IMR-90 (cell line): ENCODE measurements at regions not wholly inside any gene's neighbourhood (a gene's known extent, or its start where the extent isn't known, plus 50 kb on each side); places are given as distances from the start of the nearest gene placed in this dataset.

Experiments
- ATAC-seq: fragments of 200-7000 bp; cut with Tn5 transposase; 2 replicates; pipeline ENCODE4 v1.9.1; 2020; ENCODE audit warnings: low read depth, mild to moderate bottlenecking, moderate library complexity
- BruUV-seq: library from RNA; stranded (reverse); fragments of 400-500 nt; replicated peaks from 2 replicates; lab custom pipeline; 2021; lab: Mats Ljungman, UMichigan
- CTCF ChIA-PET: fragments of 300-600 bp; formaldehyde crosslinking; extraction: SDS; loops from one replicate; lab custom pipeline; 2021; ENCODE audit warnings: antibody characterized with exemption; lab: Yijun Ruan, JAX
- POLR2A ChIA-PET: fragments of 300-600 bp; sonication (Branson Sonifier 250); formaldehyde crosslinking; loops from one replicate; lab custom pipeline; 2022; ENCODE audit warnings: antibody characterized with exemption; ENCODE audit not compliant: unreplicated experiment; lab: Charles Lee
- DNase-seq: peaks from one replicate; pipeline ENCODE4 v3.0.0; 2013
- H2AFZ ChIP-seq: replicated peaks from 2 replicates; pipeline ENCODE3; 2013; ENCODE audit warnings: low read length, mild to moderate bottlenecking; ENCODE audit not compliant: poor library complexity
- H2AK5ac ChIP-seq: 2 replicates; pipeline ENCODE4 v1.6.1; 2013; ENCODE audit warnings: low read depth, low read length, inconsistent platforms
- H2AK9ac ChIP-seq: replicated peaks from 2 replicates; pipeline ENCODE3; 2013; ENCODE audit warnings: mild to moderate bottlenecking, low read depth, low read length, moderate library complexity; ENCODE audit not compliant: poor library complexity
- H2BK120ac ChIP-seq: 2 replicates; pipeline ENCODE4 v1.6.1; 2013; ENCODE audit warnings: low read depth, low read length, inconsistent platforms
- H2BK15ac ChIP-seq: 3 replicates; pipeline ENCODE4 v1.6.1; 2013; ENCODE audit warnings: low read depth, low read length, inconsistent platforms
- H2BK20ac ChIP-seq: 2 replicates; pipeline ENCODE4 v1.6.1; 2013; ENCODE audit warnings: low read depth, mild to moderate bottlenecking, inconsistent platforms, low read length, moderate library complexity
- H2BK5ac ChIP-seq: 2 replicates; pipeline ENCODE4 v1.6.1; 2013; ENCODE audit warnings: mild to moderate bottlenecking, low read depth, low read length, inconsistent platforms; ENCODE audit not compliant: poor library complexity, severe bottlenecking
- H3K14ac ChIP-seq: replicated peaks from 2 replicates; pipeline ENCODE4 v1.6.1; 2013; ENCODE audit warnings: low read depth, low read length, inconsistent platforms
- H3K18ac ChIP-seq: 2 replicates; pipeline ENCODE4 v1.6.1; 2013; ENCODE audit warnings: low read depth, low read length, control low read depth
- H3K23ac ChIP-seq: 2 replicates; pipeline ENCODE4 v1.6.1; 2013; ENCODE audit warnings: low read depth, low read length, inconsistent platforms
- H3K27ac ChIP-seq: 2 replicates; pipeline ENCODE4 v1.5.1; 2013; ENCODE audit warnings: mild to moderate bottlenecking, control low read depth, low read length; ENCODE audit not compliant: insufficient read depth
- H3K27me3 ChIP-seq: 2 replicates; pipeline ENCODE4 v1.6.1; 2013; ENCODE audit warnings: low read length; ENCODE audit not compliant: control insufficient read depth, insufficient read depth
- H3K36me3 ChIP-seq: 2 replicates; pipeline ENCODE4 v1.6.1; 2013; ENCODE audit warnings: low read length, mixed read lengths; ENCODE audit not compliant: control insufficient read depth, insufficient read depth
- H3K4ac ChIP-seq: 2 replicates; pipeline ENCODE4 v1.6.1; 2013; ENCODE audit warnings: low read depth, low read length, inconsistent platforms
- H3K4me1 ChIP-seq: 2 replicates; pipeline ENCODE4 v1.6.1; 2013; ENCODE audit warnings: low read length, mixed read lengths; ENCODE audit not compliant: control insufficient read depth, insufficient read depth
- H3K4me2 ChIP-seq: 2 replicates; pipeline ENCODE4 v1.6.1; 2013; ENCODE audit warnings: low read depth, mild to moderate bottlenecking, control low read depth, low read length, moderate library complexity
- H3K4me3 ChIP-seq: 2 replicates; pipeline ENCODE4 v1.5.1; 2013; ENCODE audit warnings: low read depth, mild to moderate bottlenecking, control low read depth, low read length, moderate library complexity; ENCODE audit not compliant: insufficient read depth
- H3K56ac ChIP-seq: 2 replicates; pipeline ENCODE4 v1.6.1; 2013; ENCODE audit warnings: low read length, inconsistent platforms; ENCODE audit not compliant: insufficient read depth; ENCODE audit errors: extremely low read depth
- H3K79me1 ChIP-seq, 2 experiments: 2 replicates each; pipeline ENCODE4 v1.6.1; 2013; ENCODE audit warnings: low read length in 2 of 2, inconsistent platforms in 1 of 2, low read depth in 1 of 2
- H3K9ac ChIP-seq: 2 replicates; pipeline ENCODE4 v1.6.1; 2013; ENCODE audit warnings: low read depth, low read length, control low read depth
- H3K9me1 ChIP-seq: 2 replicates; pipeline ENCODE4 v1.6.1; 2013; ENCODE audit warnings: low read length, inconsistent platforms; ENCODE audit not compliant: insufficient read depth
- H3K9me3 ChIP-seq: 2 replicates; pipeline ENCODE4 v1.6.1; 2013; ENCODE audit warnings: low read length; ENCODE audit not compliant: control insufficient read depth, insufficient read depth
- H4K20me1 ChIP-seq: 2 replicates; pipeline ENCODE4 v1.6.1; 2013; ENCODE audit warnings: low read length, inconsistent platforms; ENCODE audit not compliant: insufficient read depth
- H4K5ac ChIP-seq: 2 replicates; pipeline ENCODE4 v1.6.1; 2013; ENCODE audit warnings: mild to moderate bottlenecking, low read depth, low read length, control low read depth
- H4K8ac ChIP-seq, 2 experiments: 2 replicates each; pipeline ENCODE4 v1.6.1; 2013; ENCODE audit warnings: low read depth in 2 of 2, low read length in 2 of 2, control low read depth in 1 of 2, inconsistent platforms in 1 of 2
- H4K91ac ChIP-seq: 2 replicates; pipeline ENCODE4 v1.6.1; 2013; ENCODE audit warnings: low read depth, low read length, inconsistent platforms; ENCODE audit not compliant: insufficient read depth
- BHLHE40 ChIP-seq: fragments of 150-350 bp; IDR thresholded peaks from 2 replicates; pipeline ENCODE4 v1.6.1; 2016; ENCODE audit warnings: mild to moderate bottlenecking, low read depth, low read length
- RCOR1 ChIP-seq: IDR thresholded peaks from 2 replicates; pipeline ENCODE4 v1.6.1; 2012; ENCODE audit warnings: mild to moderate bottlenecking, low read length, improper control_type of control experiment; ENCODE audit not compliant: insufficient replicate concordance
- WGBS, 2 experiments: methylation state at CpG; one replicate each; pipeline versions ENCODE4 v1.1.5 to v1.1.7; 2013; ENCODE audit warnings: missing lambda C conversion rate in 2 of 2; ENCODE audit not compliant: insufficient read length in 1 of 2; ENCODE audit errors: extremely low coverage in 2 of 2; 5-methylcytosine and 5-hydroxymethylcytosine counted together
- dilution Hi-C: fragments of 300-500 bp; cut with HindIII; formaldehyde crosslinking; loops from one replicate; pipeline ENCODE4 v1.14.3; 2018; ENCODE audit warnings: low sequenced_read_pairs; ENCODE audit not compliant: unreplicated experiment
- in situ Hi-C: fragments of 300-500 bp; cut with MboI; formaldehyde crosslinking; loops from 3 replicates; pipeline ENCODE4 v1.14.3; 2019; ENCODE audit warnings: low sequenced_read_pairs, inconsistent platforms, mixed read lengths
- intact Hi-C: fragments of 100-400 bp; cut with micrococcal nuclease; formaldehyde crosslinking; loops from 2 replicates; pipeline ENCODE4 v1.10.0; 2022

DNA sequence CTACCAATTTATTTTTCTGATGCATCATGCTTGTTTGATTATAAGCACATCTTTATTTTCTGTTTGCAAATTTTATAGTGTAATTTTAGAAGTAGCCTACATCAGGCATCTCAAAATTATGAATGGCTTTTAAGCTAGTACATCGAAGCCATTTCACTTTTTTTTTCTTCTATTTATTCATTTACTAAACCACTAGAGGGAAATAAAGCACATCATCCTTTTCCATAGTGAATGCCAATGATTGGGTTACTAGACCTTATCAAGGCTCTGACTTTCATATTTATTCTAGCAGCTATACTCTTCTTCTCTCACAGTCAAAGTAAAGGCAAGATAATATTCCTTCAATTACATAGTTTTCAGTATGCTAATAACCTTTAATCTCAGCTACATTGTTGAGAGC is 736.4 kb upstream of the LRFN5 start:
- H3K36me3 ChIP-seq = no peaks in the 10 kb centered on the region
- H3K4ac ChIP-seq = no peak overlapping the region
- H3K14ac ChIP-seq = no peak overlapping the region
- H3K4me2 ChIP-seq = no peak overlapping the region
- ATAC-seq = no peak
- H2BK20ac ChIP-seq = no peak overlapping the region
- ChIA-PET POLR2A (no interaction called here), CTCF (interaction anchor here (0.6 kb wide), 1 partner anchor 209 kb away, joined by 3 read pairs; no protein-coding TSS in a partner anchor)
- no peak overlapping the region for H2BK5ac ChIP-seq
- no peak overlapping the region for H4K8ac ChIP-seq
- no peak overlapping the region for H4K91ac ChIP-seq
- no peak for DNase-seq
- no peaks in the 10 kb centered on the region for H4K20me1 ChIP-seq
- H2BK120ac ChIP-seq = no peak overlapping the region
- no peak overlapping the region for H3K9ac ChIP-seq
- H3K4me1 ChIP-seq = no peaks in the 10 kb centered on the region
- H3K27ac ChIP-seq = no peak overlapping the region
- no peak overlapping the region for H3K4me3 ChIP-seq
- no CpG with 5 or more reads among the region's 1 CpG for WGBS, 2 experiments
- no peak for TF ChIP-seq RCOR1
- no peak for TF ChIP-seq BHLHE40
- H2AK5ac ChIP-seq = no peak overlapping the region
- dilution Hi-C loops = no loop called here
- H2BK15ac ChIP-seq = no peak overlapping the region
- no peak overlapping the region for H2AFZ ChIP-seq
- no peaks in the 10 kb centered on the region for H3K27me3 ChIP-seq
- in situ Hi-C loops = no loop called here
- no peak overlapping the region for H3K23ac ChIP-seq
- H3K9me3 ChIP-seq = 0 out of 2 replicates have a peak, but pooled peaks cover 2% of the 10 kb centered on the region
- no peaks in the 10 kb centered on the region for H3K9me1 ChIP-seq
- no peak overlapping the region for H4K5ac ChIP-seq
- no peaks in the 10 kb centered on the region for H3K79me1 ChIP-seq
- H3K18ac ChIP-seq = no peak overlapping the region
- no TSS peak for BruUV-seq
- H2AK9ac ChIP-seq = no peak overlapping the region
- intact Hi-C loops = no loop called here
- no peak overlapping the region for H3K56ac ChIP-seq
